HK-2 (cell line): ENCODE measurements at regions not wholly inside any gene's neighbourhood (a gene's known extent, or its start where the extent isn't known, plus 50 kb on each side); places are given as distances from the start of the nearest gene placed in this dataset.

Source experiments
- DNase-seq: peaks from one replicate; pipeline ENCODE4 v3.0.0-alpha.2; 2018; ENCODE audit not compliant: unreplicated experiment

DNA sequence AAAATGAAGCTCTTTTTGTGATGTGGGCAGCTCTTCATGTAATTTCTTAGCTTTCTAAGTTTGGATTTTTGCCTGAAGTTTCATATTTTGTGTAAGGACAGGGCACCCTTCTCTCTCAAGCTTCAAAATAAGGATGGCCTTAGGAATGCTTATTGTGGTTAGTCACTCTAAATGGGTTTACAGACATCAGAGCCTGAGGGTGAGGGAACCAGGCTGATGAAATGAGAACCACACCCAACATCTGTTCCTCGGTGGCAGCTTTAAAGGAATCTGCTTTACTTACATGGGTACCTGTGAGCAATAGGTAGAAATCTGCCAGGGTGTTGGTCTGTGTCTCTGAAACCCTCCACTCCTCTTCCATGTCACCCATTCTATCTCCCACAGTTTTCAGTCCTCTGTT is 174.3 kb downstream of the EMX2 start:
- no peak for DNase-seq

DNA sequence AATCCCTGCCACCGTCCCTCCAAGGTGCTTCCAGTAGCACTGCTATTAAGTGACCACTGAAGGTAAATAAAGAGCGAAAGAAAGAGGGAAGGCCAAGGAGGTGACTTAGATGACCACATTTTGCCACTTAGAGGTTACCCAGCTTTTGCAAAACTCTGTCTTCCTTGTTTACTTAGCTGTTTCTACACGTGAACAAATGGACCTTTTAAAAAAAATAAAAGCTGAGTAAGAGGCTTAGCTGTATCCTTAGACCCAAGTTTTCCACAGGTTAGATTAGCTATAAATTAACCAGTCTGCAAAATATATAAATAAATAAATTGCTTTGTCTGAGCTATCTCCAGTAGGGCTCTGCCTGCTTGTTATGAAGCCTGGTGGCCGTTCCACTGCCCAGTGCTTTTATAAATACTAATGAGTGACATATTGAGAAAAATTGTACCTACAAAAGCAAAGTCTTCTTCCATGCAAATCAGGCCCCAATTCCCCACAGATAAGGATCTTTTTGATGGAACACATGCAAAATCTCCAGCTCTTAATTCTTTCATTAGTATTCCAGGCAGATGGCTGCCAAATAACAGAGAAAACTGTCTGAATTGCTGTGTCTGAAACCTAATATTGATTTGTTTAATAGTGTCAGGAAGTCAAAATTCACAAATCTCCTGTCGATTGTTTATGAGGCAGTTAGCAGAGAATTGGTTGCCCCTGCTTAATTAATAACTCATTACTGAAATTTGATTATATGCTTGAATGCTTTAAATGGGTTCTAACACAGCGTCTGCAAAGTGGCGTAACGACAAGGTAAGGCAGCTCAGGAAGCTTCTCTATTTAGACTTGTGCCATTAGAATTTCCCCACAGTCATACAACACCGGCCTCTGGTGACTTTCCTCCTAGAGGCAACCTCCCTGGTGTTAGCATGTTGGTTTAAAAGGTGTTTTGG is 176.7 kb downstream of the EMX2 start:
- DNase-seq: no peak

DNA sequence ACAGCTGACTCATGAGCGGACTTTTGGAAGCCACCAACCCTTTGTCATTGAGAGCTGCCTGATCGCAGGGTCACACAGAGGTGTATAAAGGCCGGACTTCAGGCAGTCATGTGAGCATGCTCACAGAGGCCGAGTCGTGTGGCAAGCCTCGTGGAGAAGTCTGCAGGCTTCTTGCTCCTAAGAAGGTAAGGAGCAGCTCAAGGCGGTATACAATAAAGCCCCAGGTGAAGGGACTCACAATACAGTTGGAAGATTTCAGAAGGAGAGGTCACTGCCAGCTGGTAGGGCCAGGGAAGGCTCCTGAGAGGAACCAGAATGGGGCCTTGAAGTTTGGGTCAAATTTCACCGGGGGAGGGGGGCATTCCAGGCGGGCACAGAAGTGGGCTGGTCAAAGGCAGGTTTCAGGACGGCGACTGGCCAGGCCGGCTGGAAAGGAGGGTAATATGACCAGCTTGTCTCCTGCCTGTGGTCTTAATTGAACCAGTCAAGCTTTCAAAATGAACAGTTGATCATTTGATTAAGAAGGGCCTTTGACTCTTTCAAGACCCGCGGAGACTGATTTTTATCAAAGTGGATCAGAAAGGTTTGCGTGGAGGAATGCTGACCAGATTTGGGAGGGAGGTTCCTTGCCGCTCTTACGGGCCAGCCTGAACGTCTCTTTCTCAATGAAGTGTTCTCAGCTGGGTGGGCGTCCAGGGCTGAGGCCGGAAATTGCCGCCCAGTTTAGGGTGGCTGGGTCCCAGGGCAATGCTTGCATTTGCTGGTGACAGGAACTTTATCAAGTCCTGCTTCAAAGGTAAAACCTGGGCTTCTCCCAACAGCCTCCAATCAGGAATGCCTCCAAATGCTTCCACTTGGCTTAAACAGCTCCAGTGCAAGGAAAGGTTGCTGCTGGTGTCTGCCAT is 178.6 kb downstream of the EMX2 start:
- DNase-seq: no peak

DNA sequence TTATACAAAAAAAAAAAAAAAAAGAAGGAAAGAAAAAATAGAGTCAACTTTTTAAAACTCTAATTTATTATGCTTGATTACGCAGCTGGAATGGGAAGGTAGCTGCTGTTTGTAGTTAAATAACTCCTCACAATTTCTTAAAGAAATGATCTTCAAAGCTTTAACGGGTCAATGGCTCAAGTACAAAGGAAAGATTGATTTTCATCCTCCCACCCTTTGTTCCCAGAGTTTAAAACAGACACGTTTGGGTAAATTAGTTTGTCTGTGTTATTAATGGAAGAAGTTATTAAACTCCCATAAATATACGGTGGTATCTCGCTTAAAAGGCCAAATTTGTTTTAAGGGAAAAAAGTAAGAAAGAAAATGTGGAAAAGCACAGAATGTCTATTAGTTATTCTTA is 179.3 kb downstream of the EMX2 start:
- no peak for DNase-seq

DNA sequence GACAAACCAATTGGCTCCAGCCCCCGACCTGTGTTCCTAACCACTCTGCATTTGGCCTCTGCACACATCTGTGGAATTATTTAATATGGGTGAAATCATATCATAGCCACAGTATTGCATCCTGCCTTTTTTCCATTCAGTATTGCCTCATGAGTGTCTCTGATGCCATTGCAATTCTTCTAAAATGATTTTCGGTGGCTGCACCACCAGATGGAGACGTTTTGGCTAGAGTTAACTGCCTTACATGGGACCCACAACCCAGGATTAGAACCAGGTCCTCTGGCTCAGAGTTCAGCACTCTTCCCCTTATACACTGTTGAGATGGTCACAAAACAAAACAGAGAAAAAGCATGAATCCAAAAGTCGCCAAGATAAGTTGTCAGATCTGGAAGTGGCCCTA is 180.8 kb downstream of the EMX2 start:
- no peak for DNase-seq

DNA sequence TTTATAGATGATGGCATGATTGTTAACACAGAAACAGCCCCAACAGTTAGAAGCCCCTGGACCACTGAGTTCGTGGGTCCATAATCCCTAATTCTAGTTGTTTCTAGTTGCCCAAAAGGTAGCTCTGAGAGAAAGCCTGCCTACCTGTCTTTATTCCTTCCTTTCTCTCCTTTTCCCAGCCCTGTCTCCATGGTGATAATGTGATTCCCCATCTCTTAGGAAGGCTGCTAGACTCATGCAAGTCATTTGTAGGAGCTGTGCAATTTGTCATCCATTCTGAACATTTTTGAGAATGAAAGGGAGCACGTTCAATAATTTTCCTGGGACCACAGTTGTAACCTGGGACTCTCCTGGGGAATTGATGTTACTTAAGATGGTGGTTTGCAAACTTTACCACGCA is 183.4 kb downstream of the EMX2 start:
- DNase-seq: no peak

DNA sequence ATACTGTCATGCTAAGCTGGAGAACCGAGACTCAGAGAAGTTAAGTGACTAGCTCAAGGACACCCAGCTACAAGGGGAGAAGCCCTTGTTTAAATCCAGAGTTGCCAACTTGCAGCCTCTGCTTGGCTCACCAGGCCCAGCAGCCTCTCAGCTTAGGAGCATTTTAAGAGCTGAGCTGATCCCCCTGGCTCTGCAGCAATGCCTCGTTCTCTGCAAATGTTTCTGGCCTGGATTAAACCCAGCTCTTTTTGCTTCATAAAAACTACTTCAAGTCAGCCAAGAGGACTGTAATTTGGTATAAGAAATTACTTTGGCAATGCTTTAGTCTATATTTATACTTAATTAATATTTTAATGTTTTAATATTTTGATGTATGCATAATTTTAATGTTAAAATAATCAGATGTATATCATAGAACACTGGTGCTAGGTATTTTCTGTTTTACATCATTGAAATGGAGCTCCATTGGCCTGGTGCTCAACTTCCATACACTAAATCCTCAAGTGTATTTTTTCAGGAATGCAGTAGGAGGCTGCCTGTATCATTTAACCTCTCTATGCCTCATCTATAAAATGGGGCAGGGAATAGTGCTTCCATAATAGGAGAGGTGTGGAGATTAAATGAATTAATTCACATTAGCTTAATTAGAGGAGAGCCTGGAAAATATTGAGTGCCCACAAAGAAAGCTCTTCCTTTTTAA is 184.2 kb downstream of the EMX2 start:
- DNase-seq: no peak

DNA sequence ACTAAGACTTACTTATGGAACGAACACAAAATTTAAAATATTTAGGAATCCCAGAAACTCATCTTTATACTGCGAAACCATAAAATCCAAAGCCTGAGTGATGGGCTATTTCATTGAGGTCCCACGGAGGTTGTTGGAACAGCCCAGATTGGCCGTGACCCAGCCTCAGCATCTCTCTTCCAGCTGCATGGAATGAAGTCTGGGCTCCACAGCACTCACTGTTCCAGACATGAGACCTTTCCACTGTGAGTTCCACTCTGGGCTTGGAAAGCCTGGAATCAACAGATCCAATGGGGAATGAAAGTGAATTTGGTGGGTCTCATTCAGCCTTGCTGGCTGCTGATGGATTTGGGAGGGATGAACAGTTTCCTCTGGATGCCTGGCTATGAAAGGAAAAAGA is 184.9 kb downstream of the EMX2 start:
- no peak for DNase-seq

DNA sequence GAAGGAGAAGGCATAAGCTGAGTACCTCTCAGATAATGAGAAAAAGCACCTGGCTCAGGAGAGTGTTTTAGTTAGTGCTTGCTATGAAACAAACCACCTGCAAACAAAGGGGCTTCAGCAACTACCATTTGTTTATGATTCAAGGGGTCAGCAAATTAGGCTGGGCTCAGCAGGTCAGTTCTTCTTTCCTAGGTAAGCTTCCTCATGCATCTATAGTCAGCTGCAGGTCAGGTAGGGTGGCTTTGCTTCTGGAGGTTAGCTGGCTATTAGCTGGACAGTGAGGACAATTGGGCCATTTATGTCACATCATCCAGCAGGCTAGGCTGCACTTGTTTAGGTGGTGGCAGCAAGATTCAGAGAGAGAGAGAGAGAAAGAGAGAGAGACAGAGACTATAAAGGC is 185.5 kb downstream of the EMX2 start:
- no peak for DNase-seq

DNA sequence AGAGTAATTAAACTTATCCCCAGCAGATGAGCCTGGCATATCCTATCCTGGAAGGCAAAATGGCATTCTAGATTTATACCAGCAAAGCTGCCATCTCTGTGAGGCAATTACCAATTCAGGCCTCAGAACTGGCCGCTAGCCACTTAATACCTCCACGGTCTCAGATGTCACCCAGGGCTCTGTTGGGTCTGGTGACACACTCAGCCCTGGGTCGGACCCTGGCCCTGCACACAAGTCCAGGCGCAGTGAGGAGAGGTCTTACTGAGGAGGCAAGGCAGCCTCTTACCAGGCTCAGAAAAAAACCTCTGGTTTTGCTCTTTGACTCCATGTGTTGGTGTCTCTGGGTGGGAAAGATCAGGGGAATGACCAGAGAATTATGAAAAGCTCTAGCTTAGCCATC is 186.6 kb downstream of the EMX2 start:
- DNase-seq: no peak

DNA sequence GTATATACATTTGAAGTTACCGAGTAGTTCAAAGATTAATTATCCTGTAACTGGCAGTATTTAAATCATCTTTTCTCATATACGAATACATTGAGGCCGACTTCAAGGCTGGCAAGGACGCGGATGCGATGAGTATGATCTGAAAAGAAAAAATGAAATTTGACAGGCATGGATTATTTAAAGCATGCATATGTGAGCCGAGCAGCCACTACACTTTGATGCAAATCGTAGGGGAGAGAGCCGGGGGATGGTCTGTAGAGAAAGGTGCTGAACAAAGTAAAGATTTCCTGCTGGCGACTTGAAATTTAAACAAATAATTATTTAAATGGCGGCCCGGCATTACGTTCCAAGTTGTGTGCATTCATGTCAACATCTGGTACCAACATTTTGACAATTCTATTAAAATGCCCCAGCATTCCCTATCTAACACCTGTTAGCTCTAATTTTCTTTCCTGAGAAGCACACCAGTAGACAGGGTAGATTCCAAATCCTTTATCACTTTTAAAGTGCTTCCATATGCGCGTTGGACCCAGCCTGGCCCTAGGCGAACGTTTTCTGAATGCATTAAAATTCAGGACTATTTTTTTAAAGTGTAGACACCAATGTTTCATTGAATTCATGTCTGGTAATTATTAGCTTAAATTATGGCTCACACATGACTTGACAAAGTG is 188.7 kb downstream of the EMX2 start:
- DNase-seq: no peak

DNA sequence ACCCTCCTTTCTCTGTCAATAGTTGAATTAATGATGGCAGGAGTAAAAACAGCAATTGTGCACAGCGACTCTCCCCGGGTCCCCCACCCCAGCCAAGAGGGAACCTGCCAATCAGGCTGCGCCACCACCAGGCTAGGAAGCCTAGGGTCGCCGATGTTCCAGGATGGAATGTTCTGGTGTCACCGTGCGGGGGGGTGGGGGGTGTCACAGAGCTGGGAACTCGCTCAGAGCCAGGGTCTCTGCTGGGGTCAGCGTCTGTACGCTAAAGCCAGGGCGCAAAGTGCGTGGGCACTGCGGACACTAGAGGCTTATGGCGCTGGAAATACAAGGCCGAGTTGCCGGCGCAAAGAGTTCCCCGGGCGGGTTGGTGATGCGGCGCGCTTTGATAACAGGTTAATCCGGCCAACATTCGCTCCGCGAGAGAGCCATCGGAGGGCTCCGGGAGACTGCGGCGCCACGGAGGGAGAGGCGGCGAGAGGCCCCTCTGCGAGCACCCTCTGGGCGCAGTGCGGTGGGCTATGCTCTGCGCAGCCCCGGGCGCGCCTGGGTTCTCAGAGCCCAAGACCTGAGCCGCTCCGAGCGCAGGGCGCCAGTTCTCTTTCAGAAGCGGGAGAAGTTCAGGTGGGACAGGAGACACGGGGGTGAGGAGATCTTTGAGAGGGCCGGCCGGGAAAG is 192.3 kb downstream of the EMX2 start:
- DNase-seq: no peak

DNA sequence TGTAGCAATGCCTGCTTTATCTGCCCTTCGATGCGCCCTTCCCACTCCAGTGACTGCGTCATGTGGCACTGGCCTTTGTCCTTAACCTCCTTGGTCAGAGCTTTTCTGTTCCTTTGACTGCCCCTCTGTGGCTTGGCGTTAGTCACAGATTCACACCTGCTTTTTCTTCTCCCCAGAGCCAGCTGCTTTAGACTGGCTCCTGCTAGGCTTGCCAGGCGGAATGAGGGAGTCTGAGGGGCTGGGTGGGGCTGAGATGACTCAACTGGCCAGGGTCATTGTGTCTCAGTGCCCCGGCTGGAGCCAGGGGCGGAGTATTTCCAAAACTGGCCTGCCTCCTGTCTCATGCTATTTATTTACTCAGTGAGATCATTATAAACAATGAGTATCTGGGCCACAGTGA is 194.1 kb downstream of the EMX2 start:
- no peak for DNase-seq

DNA sequence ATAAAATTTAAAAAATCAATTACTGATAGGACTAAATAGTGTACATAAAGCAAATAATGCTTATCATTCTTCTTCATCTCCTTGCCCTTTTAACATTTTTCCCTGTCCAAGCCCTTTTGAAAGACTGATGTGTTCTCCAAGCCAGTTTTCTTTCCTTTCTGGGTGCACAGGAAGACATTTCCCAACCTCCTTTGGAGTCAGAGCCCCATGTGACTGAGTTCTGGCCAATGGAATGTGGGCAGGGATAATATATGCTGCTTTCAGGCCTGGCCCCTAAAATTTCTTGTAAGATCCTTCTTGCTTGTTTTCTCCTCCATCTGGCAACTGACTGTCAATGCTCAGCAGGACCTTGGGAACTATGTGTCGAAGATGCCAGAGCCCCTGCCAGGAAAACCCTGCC is 197.5 kb downstream of the EMX2 start:
- DNase-seq: no peak

DNA sequence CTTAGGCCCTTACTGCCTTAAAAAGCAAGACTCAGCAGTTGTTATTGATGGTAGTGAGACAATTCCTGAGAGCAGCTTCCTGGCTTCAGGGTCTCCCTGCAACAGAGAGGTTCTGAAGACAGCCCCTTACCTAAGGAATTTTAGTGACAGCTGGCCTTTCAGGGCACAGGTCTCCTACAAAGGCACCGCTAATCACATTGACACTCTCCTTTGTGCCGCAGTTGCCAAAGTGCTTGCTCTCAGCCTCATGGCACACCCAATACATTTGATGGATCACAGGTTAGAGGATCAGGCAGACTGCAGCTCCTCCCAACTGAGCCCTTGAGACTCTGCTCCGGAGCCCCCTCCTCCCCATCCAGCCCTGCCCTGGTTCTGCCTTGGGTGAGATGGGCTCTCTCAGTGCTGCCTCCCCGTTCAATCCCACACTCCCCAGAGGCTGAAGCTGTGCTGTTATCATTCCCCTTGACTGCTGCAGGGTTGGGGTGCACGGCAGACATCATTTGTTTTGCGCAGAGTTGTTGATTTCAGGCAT is 198.2 kb downstream of the EMX2 start:
- DNase-seq: no peak

DNA sequence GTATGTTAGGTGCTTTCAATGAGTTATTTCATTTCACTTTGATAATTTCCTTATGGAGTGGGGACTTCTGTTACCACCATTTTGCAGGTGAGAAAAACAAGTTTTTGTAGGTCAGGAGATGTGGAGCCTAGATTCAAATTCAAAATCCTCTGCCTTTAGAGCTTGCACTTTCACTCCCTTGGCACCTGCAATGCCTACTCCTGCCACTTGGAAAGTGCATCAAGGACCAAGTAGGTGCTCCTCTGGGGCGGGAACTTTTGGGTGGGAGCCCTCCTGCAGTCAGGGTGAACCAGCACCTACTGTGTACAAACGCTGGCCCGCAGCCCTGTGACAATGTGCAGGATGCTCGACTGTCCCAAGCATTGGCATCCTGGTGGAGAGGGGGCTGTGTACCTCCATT is 199.0 kb downstream of the EMX2 start:
- no peak for DNase-seq

DNA sequence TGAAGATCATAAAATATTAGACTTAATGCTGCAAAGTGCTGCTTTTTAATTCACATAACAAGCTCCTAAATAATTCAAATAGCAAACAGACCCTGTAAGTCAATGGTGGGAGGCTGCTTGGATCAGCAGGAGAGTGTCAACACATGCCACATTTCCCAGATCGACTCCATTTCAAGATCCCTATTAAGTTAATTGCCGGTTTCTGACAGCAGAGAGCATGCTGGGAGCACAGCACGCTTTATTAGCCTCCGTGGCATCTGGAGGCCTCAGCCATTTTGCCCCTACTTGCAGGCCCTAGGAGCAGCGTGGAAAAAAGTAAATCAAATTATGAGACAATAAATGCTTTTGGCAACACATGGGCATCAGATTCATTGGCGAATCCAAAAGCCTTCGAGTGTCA is 201.0 kb downstream of the EMX2 start:
- no peak for DNase-seq

DNA sequence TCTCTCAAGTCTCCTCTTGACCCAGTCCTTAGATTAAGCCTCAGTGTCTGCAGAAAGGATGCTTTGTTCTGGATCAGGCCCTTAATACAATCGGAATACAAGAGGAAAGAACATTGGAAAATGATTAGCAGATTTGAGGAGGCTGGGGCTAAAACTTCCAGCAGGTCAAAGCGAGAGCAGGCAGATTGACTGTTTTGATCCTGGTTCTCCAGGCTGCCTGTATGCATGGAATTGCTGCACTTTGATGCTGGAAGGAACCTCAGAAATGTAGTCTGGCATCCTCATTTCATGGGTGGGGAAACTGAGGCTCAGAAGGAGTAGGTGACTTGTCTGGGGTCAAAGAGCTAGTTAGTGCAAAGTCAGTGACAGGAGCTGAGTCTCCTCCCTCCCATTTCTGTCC is 202.8 kb downstream of the EMX2 start:
- DNase-seq: no peak

DNA sequence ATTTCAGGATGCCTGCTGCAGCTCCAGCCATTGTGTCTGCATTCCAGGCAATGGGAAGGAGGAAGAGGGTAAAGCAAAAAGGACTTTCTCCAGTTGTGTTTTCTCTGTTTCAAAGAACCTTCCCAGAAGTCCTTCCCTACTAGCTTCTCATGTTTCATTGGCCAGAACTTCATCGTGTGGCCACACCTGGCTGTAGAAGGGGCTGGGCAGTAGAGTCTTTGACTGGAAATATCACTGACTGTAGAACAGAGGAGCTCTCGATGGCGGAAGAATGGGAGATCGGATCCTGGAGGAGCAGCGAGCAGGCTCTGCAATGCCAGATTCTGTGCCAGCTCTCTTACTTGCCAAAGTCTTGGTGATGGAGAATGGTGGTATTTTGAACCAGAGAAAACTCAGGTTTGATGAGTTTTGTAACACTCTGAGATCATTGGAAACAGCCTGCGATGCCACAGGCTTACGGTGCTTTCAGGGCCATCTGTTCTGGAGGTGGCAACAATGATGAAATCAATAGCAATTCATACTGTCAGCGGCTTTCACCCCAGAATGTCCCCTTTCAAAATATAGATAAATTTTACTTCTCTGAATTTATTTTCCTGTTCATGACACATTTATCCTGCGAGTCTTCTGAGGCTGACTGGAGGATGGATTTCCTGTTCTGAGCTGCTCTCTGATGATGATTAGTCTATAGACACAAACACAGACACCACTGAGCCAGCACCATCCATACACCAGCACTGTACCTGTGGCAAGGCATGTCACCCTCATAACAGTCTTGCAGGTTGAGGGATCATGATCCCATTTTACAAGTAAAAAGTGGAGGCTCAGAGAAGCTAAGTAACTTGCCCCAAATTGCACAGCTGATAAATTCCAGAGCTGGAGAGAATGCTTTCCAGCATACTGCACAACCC is 204.2 kb downstream of the EMX2 start:
- DNase-seq: no peak

DNA sequence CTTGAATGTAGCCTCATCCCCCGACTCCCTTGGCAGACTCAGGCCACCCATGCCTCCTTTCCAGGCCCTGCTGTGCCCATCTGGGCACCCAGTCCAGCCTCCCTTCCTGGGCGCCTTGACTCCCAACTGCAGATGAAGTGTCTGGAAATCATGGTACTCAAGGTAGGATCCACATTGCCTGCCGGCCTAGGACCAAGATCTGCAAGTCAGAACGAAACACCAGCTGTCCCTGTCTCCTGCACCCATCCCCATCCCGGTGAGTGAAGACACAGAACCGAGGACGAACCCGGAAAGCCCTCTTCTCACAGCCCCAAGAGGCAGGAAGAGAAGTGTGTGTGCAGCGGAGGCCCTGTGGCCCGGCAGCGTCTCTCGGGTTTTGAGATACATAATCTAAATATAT is 205.1 kb downstream of the EMX2 start:
- no peak for DNase-seq
